ENCODE measurements at regions not wholly inside any gene's neighbourhood (a gene's known extent, or its start where the extent isn't known, plus 50 kb on each side); places are given as distances from the start of the nearest gene placed in this dataset.
"Not testable (repeated sequence)": the region's sequence is repeated elsewhere in the genome, so short reads cannot be mapped to it uniquely, and the experiment has no call there.

DNA sequence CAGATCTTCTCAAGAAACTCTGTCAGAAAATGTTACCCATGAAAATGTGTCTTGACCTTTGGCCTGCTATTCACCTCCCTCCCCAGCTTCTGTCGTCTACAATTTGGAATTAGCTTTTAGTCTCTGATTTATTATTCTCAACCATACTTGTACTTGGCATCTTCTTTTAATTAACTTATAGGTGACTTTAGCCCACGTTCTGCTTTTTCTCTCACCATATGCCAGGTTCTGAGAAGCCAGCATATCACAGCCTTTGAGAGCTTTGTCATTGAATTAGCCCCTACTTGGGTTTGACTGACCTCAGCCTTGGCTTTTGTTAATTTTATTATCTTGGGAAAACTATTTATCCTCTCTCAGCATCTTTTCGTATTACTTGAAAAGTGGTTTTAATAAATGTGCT lies 355.9 kb downstream of the OXSM start:
- dilution Hi-C loops (cut with MboI; ENCODE audit: extremely low pct_ligation_motif_present, low sequenced_read_pairs) = no loop called here
- H3K4me3 ChIP-seq (ENCODE audit: control insufficient read depth in 2 of 3, extremely low read depth in 1 of 3, insufficient read depth in 2 of 3, low read depth in 1 of 3, low read length in 3 of 3) = no peak overlapping the region
- no peak for FAIRE-seq
- H3K27ac ChIP-seq (ENCODE audit: control insufficient read depth, insufficient read depth, low read length) = no peak overlapping the region
- H3K9me1 ChIP-seq (ENCODE audit: control insufficient read depth, extremely low read depth, insufficient read depth, low read length) = no peaks in the 10 kb centered on the region
- H3K36me3 ChIP-seq (ENCODE audit: control insufficient read depth in 2 of 2, extremely low read depth in 1 of 2, insufficient read depth in 2 of 2, low read length in 2 of 2) = no peaks in the 10 kb centered on the region
- H3K79me2 ChIP-seq (ENCODE audit: control insufficient read depth, insufficient read depth, low read length) = no peaks in the 10 kb centered on the region
- H3K9ac ChIP-seq (ENCODE audit: control insufficient read depth, extremely low read depth, insufficient read depth, low read length) = no peak overlapping the region
- TF ChIP-seq, protein P1, sequence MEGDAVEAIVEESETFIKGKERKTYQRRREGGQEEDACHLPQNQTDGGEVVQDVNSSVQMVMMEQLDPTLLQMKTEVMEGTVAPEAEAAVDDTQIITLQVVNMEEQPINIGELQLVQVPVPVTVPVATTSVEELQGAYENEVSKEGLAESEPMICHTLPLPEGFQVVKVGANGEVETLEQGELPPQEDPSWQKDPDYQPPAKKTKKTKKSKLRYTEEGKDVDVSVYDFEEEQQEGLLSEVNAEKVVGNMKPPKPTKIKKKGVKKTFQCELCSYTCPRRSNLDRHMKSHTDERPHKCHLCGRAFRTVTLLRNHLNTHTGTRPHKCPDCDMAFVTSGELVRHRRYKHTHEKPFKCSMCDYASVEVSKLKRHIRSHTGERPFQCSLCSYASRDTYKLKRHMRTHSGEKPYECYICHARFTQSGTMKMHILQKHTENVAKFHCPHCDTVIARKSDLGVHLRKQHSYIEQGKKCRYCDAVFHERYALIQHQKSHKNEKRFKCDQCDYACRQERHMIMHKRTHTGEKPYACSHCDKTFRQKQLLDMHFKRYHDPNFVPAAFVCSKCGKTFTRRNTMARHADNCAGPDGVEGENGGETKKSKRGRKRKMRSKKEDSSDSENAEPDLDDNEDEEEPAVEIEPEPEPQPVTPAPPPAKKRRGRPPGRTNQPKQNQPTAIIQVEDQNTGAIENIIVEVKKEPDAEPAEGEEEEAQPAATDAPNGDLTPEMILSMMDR (optimal IDR thresholded peaks at IDR 0.05 in 1 of 3, IDR thresholded peaks at IDR 0.05 in 1 of 3, conservative IDR thresholded peaks at IDR 0.05 in 1 of 3; ENCODE audit: extremely low read depth in 1 of 3, insufficient read depth in 2 of 3, low read length in 3 of 3) = no peak
- TF ChIP-seq EZH2 (IDR thresholded peaks at IDR 0.05; ENCODE audit: low read length) = no peak
- no peaks in the 10 kb centered on the region for H3K27me3 ChIP-seq (ENCODE audit: control insufficient read depth, extremely low read depth, insufficient read depth, low read length)
- DNase-seq (ENCODE audit: low read depth, low spot score) = no peak
- no peaks in the 10 kb centered on the region for H3K4me1 ChIP-seq (ENCODE audit: control insufficient read depth, extremely low read depth, insufficient read depth, low read length)
- no peaks in the 10 kb centered on the region for H4K20me1 ChIP-seq (ENCODE audit: control insufficient read depth, extremely low read depth, insufficient read depth, low read length)
- no peak overlapping the region for H2AFZ ChIP-seq (ENCODE audit: control insufficient read depth, low read length)
- no peak overlapping the region for H3K4me2 ChIP-seq (ENCODE audit: control insufficient read depth, extremely low read depth, insufficient read depth, low read depth, low read length)
- no peaks in the 10 kb centered on the region for H3K9me3 ChIP-seq (ENCODE audit: control insufficient read depth, low read depth, low read length)

DNA sequence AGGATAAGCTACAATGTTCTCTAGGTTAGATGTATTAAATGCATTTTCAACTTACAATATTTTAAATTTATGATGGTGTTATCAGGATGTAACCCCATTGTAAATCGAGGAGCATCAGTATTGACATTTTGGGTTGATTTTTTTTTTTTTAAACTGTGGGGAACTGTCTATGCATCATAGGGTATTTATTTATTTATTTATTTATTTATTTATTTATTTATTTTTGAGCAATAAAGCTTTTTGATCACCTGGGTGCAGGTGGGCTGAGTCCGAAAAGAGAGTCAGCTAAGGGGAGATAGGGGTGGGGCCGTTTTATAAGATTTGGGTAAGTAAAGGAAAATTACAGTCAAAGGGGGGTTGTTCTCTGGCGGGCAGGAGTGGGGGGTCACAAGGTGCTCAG lies 367.5 kb downstream of the OXSM start:
- H3K9ac ChIP-seq (ENCODE audit: control insufficient read depth, extremely low read depth, insufficient read depth, low read length); H3K27me3 ChIP-seq (ENCODE audit: control insufficient read depth, extremely low read depth, insufficient read depth, low read length); FAIRE-seq; H3K9me1 ChIP-seq (ENCODE audit: control insufficient read depth, extremely low read depth, insufficient read depth, low read length); H3K9me3 ChIP-seq (ENCODE audit: control insufficient read depth, low read depth, low read length); dilution Hi-C loops (cut with MboI; ENCODE audit: extremely low pct_ligation_motif_present, low sequenced_read_pairs); DNase-seq (ENCODE audit: low read depth, low spot score); H3K4me2 ChIP-seq (ENCODE audit: control insufficient read depth, extremely low read depth, insufficient read depth, low read depth, low read length); H3K27ac ChIP-seq (ENCODE audit: control insufficient read depth, insufficient read depth, low read length); H2AFZ ChIP-seq (ENCODE audit: control insufficient read depth, low read length); H3K4me1 ChIP-seq (ENCODE audit: control insufficient read depth, extremely low read depth, insufficient read depth, low read length); H3K79me2 ChIP-seq (ENCODE audit: control insufficient read depth, insufficient read depth, low read length); H3K36me3 ChIP-seq (ENCODE audit: control insufficient read depth in 2 of 2, extremely low read depth in 1 of 2, insufficient read depth in 2 of 2, low read length in 2 of 2); H3K4me3 ChIP-seq (ENCODE audit: control insufficient read depth in 2 of 3, extremely low read depth in 1 of 3, insufficient read depth in 2 of 3, low read depth in 1 of 3, low read length in 3 of 3); H4K20me1 ChIP-seq (ENCODE audit: control insufficient read depth, extremely low read depth, insufficient read depth, low read length): not testable (repeated sequence)

DNA sequence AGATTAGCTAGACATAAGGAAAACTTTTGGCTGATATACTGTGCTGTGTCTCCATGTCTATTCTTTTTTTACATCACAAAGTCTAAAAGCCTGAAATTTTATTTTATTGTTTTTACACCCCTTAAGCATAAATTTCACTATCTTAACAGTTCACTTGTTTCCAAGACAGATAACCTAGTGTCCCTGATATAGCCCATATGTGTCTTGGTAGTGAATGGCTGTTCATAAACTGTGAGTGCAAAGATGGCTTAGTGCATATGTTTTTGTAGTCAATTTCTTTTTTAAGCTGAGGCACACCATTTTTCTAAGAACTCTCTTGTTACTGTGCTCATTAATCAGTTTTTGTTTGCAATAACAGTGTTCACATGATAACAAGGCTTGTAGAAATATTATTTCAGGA lies 381.1 kb downstream of the OXSM start:
- no peaks in the 10 kb centered on the region for H3K9me3 ChIP-seq (ENCODE audit: control insufficient read depth, low read depth, low read length)
- H3K9me1 ChIP-seq (ENCODE audit: control insufficient read depth, extremely low read depth, insufficient read depth, low read length) = no peaks in the 10 kb centered on the region
- no peak overlapping the region for H3K4me3 ChIP-seq (ENCODE audit: control insufficient read depth in 2 of 3, extremely low read depth in 1 of 3, insufficient read depth in 2 of 3, low read depth in 1 of 3, low read length in 3 of 3)
- TF ChIP-seq, protein P1 (optimal IDR thresholded peaks at IDR 0.05 in 1 of 3, IDR thresholded peaks at IDR 0.05 in 1 of 3, conservative IDR thresholded peaks at IDR 0.05 in 1 of 3; ENCODE audit: extremely low read depth in 1 of 3, insufficient read depth in 2 of 3, low read length in 3 of 3) = no peak
- no peak for TF ChIP-seq EZH2 (IDR thresholded peaks at IDR 0.05; ENCODE audit: low read length)
- no peaks in the 10 kb centered on the region for H3K79me2 ChIP-seq (ENCODE audit: control insufficient read depth, insufficient read depth, low read length)
- FAIRE-seq (no peak), DNase-seq (ENCODE audit: low read depth, low spot score) (no peak)
- no peak overlapping the region for H2AFZ ChIP-seq (ENCODE audit: control insufficient read depth, low read length)
- no peak overlapping the region for H3K27ac ChIP-seq (ENCODE audit: control insufficient read depth, insufficient read depth, low read length)
- no peaks in the 10 kb centered on the region for H4K20me1 ChIP-seq (ENCODE audit: control insufficient read depth, extremely low read depth, insufficient read depth, low read length)
- dilution Hi-C loops (cut with MboI; ENCODE audit: extremely low pct_ligation_motif_present, low sequenced_read_pairs) = no loop called here
- H3K27me3 ChIP-seq (ENCODE audit: control insufficient read depth, extremely low read depth, insufficient read depth, low read length) = no peaks in the 10 kb centered on the region
- H3K4me1 ChIP-seq (ENCODE audit: control insufficient read depth, extremely low read depth, insufficient read depth, low read length) = no peaks in the 10 kb centered on the region
- H3K36me3 ChIP-seq (ENCODE audit: control insufficient read depth in 2 of 2, extremely low read depth in 1 of 2, insufficient read depth in 2 of 2, low read length in 2 of 2) = no peaks in the 10 kb centered on the region
- H3K4me2 ChIP-seq (ENCODE audit: control insufficient read depth, extremely low read depth, insufficient read depth, low read depth, low read length) = no peak overlapping the region
- H3K9ac ChIP-seq (ENCODE audit: control insufficient read depth, extremely low read depth, insufficient read depth, low read length) = no peak overlapping the region

Measured in keratinocyte (primary cell).